Activated T-helper 17 cell treated with anti-CD3 and anti-CD28 coated beads, Interleukin-2, amount 50 U/mL, for 72 hours (primary cell): ENCODE measurements at regions not wholly inside any gene's neighbourhood (a gene's known extent, or its start where the extent isn't known, plus 50 kb on each side); places are given as distances from the start of the nearest gene placed in this dataset.

Experiments used
- ATAC-seq: fragments of 150-1000 bp; cut with Tn5 transposase; replicated peaks from 2 replicates; pipeline ENCODE4 v1.10.0; 2021; ENCODE audit warnings: mild to moderate bottlenecking, moderate library complexity
- H3K27ac Mint-ChIP-seq: one replicate; pipeline ENCODE4 v1.8.0; 2022; ENCODE audit warnings: mixed read lengths
- H3K27me3 Mint-ChIP-seq: one replicate; pipeline ENCODE4 v1.8.0; 2022; ENCODE audit warnings: mixed read lengths
- H3K36me3 Mint-ChIP-seq: one replicate; pipeline ENCODE4 v1.8.0; 2022; ENCODE audit warnings: low read depth, mild to moderate bottlenecking, mixed read lengths
- H3K4me1 Mint-ChIP-seq: one replicate; pipeline ENCODE4 v1.8.0; 2022; ENCODE audit warnings: mixed read lengths
- H3K4me3 Mint-ChIP-seq: one replicate; pipeline ENCODE4 v1.8.0; 2022; ENCODE audit warnings: mild to moderate bottlenecking, mixed read lengths
- H3K9me3 Mint-ChIP-seq: one replicate; pipeline ENCODE4 v1.8.0; 2022; ENCODE audit warnings: mixed read lengths

DNA sequence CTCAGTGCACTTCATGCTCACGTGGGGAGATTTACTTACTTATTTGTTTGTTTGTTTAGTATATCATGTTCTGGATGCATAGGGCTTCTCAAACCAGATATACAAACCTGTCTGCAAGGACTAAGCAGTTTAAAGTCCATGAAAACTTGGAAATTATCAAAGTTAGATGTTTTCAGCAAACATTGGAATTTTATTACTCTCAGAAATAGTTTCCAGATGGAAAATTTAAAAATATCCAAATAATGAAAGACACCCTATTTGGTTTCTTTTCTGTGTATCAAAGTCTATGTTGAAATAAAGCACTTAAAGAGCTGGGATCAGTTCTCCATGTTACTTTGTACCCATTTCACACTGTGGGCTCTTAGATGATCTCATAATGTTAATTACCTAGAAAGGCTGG is 312.1 kb downstream of the PPP1R2C start:
- H3K9me3 Mint-ChIP-seq, result no peaks in the 10 kb centered on the region
- ATAC-seq, result no peak
- H3K36me3 Mint-ChIP-seq, result no peaks in the 10 kb centered on the region

GRCh38 chrX:42463706-42464490 is 314.1 kb downstream of the PPP1R2C start:
- Mint-ChIP-seq H3K27me3 (no peaks in the 10 kb centered on the region), H3K9me3 (no peaks in the 10 kb centered on the region), H3K4me3 (no peak overlapping the region)

More for the DNA sequence above, 312.1 kb downstream of the PPP1R2C start:
- no peak overlapping the region for H3K27ac Mint-ChIP-seq
- no peaks in the 10 kb centered on the region for H3K4me1 Mint-ChIP-seq
- H3K27me3 Mint-ChIP-seq, result no peaks in the 10 kb centered on the region
- H3K4me3 Mint-ChIP-seq, result no peak overlapping the region

DNA sequence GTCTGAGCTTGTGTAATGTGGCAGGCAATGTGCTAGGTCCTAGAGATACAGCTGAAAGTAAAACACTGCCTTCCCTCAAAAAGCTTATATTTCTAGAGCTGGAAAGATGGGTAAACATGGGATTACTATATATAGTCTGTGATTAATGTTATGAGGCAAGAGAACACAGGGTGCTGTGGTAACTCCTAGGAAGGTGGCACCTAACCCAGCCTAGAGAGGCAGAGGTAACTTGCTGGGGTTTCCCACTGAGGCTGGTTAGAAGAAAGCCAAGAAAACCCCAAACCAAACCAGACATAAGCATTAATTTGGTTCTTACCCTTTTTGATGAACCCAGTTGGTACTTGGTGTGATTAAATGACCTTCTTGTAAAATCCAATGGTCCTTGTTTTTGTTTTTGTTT is 315.0 kb downstream of the PPP1R2C start:
- no peaks in the 10 kb centered on the region for H3K4me1 Mint-ChIP-seq
- no peaks in the 10 kb centered on the region for H3K9me3 Mint-ChIP-seq
- no peak overlapping the region for H3K27ac Mint-ChIP-seq
- ATAC-seq, result no peak
- no peak overlapping the region for H3K4me3 Mint-ChIP-seq
- no peaks in the 10 kb centered on the region for H3K36me3 Mint-ChIP-seq
- no peaks in the 10 kb centered on the region for H3K27me3 Mint-ChIP-seq

More at GRCh38 chrX:42463706-42464490, 314.1 kb downstream of the PPP1R2C start:
- Mint-ChIP-seq H3K27ac (no peak overlapping the region), H3K36me3 (no peaks in the 10 kb centered on the region), H3K4me1 (no peaks in the 10 kb centered on the region)
- ATAC-seq, result no peak

DNA sequence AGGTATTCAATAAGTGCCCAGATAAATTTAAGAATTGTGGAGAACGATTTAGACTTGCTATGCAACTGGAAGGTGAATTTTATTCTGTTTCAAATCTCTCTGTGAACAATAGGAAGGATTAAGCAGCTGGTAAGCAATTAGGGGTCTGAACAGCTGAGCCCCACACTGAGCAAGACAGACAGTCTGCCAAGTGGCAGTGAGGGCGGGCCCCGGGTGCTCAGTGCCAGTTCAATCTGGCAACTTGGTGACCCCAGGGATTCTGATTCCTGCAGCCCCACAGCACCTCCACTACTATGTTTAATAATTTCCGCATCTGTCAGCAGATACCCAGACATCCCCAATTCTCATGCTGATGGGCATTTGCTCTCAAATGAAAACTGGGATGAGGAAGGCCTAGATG is 317.3 kb downstream of the PPP1R2C start:
- H3K36me3 Mint-ChIP-seq, result no peaks in the 10 kb centered on the region
- no peak overlapping the region for H3K27ac Mint-ChIP-seq
- no peaks in the 10 kb centered on the region for H3K4me1 Mint-ChIP-seq
- no peak for ATAC-seq
- H3K4me3 Mint-ChIP-seq, result no peak overlapping the region
- H3K27me3 Mint-ChIP-seq, result no peaks in the 10 kb centered on the region
- no peaks in the 10 kb centered on the region for H3K9me3 Mint-ChIP-seq

DNA sequence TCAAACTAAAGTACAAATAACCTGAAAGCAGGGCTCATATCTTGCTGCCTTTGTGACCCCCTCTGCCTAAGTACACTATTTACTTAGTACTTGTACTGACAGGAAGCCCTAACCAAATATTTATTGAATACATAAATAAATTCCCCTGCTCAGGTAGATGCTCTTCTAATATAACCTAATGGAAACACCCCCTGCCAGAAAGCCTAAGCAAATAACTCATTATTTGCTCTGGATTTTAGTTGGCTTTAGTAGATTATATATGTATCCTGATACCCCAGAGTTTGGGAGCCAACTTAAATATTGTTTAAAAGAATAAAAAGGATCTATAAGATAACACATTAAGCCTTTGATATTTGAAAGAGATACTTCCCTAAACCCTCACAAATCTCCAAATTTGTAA is 318.2 kb downstream of the PPP1R2C start:
- no peaks in the 10 kb centered on the region for H3K4me1 Mint-ChIP-seq
- no peak for ATAC-seq
- H3K27me3 Mint-ChIP-seq, result no peaks in the 10 kb centered on the region
- no peaks in the 10 kb centered on the region for H3K9me3 Mint-ChIP-seq
- no peaks in the 10 kb centered on the region for H3K36me3 Mint-ChIP-seq
- no peak overlapping the region for H3K27ac Mint-ChIP-seq
- no peak overlapping the region for H3K4me3 Mint-ChIP-seq

GRCh38 chrX:42456176-42456700 is 321.7 kb downstream of the PPP1R2C start:
- Mint-ChIP-seq H3K27me3 (no peaks in the 10 kb centered on the region), H3K9me3 (no peaks in the 10 kb centered on the region), H3K4me1 (no peaks in the 10 kb centered on the region), H3K4me3 (no peak overlapping the region), H3K27ac (no peak overlapping the region), H3K36me3 (no peaks in the 10 kb centered on the region)
- no peak for ATAC-seq

GRCh38 chrX:42450228-42450627 is 327.7 kb downstream of the PPP1R2C start:
- H3K36me3 Mint-ChIP-seq, result no peaks in the 10 kb centered on the region
- H3K9me3 Mint-ChIP-seq, result peaks cover 1% of the 10 kb centered on the region
- ATAC-seq, result no peak
- H3K4me1 Mint-ChIP-seq, result no peaks in the 10 kb centered on the region
- no peak overlapping the region for H3K4me3 Mint-ChIP-seq
- no peaks in the 10 kb centered on the region for H3K27me3 Mint-ChIP-seq
- H3K27ac Mint-ChIP-seq, result no peak overlapping the region

DNA sequence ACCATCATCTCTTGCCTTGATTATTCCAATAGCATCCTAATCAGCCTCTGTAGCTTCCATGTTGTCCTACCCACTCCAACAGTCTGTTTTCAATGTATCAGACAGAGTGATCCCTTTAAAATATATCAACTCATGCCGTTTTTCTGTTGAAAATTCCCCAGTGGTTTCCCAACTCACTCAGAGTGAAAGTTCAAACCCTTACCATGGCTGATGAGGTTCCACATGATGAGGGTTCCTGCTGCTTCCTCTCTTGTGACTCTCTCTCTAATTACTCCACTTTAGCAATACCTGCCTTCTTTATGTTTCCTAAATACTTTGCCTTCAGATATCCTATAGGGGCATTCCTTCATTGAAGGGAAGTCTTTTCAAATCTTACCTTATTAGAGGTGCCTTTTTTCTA is 334.7 kb downstream of the PPP1R2C start:
- H3K4me3 Mint-ChIP-seq, result no peak overlapping the region
- no peak for ATAC-seq
- peaks cover 7% of the 10 kb centered on the region for H3K9me3 Mint-ChIP-seq
- H3K36me3 Mint-ChIP-seq, result no peaks in the 10 kb centered on the region
- H3K27me3 Mint-ChIP-seq, result no peaks in the 10 kb centered on the region
- no peaks in the 10 kb centered on the region for H3K4me1 Mint-ChIP-seq
- no peak overlapping the region for H3K27ac Mint-ChIP-seq

GRCh38 chrX:42442745-42443144 is 335.2 kb downstream of the PPP1R2C start:
- Mint-ChIP-seq H3K4me1 (no peaks in the 10 kb centered on the region), H3K4me3 (no peak overlapping the region), H3K9me3 (peaks cover 7% of the 10 kb centered on the region), H3K27me3 (no peaks in the 10 kb centered on the region), H3K36me3 (no peaks in the 10 kb centered on the region), H3K27ac (no peak overlapping the region)
- no peak for ATAC-seq

DNA sequence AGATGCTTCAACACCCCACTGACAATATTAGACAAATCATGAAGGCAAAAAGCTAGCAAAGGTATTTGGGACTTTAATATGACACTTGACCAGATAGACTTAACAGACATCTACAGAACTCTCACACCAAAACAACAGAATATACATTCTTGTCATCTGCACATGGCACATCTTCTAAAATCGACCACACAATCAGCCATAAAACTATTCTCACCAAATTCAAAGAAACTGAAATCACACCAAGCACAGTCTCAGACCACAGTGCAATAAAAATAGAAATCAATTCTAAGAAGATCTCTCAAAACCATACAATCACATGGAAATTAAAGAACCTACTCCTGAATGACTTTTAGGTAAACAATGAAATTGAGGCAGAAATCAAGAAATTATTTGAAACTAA is 340.8 kb downstream of the PPP1R2C start:
- no peaks in the 10 kb centered on the region for H3K36me3 Mint-ChIP-seq
- H3K4me1 Mint-ChIP-seq, result no peaks in the 10 kb centered on the region
- H3K27me3 Mint-ChIP-seq, result no peaks in the 10 kb centered on the region
- no peak for ATAC-seq
- H3K27ac Mint-ChIP-seq, result no peak overlapping the region
- H3K4me3 Mint-ChIP-seq, result no peak overlapping the region
- H3K9me3 Mint-ChIP-seq, result no peaks in the 10 kb centered on the region

DNA sequence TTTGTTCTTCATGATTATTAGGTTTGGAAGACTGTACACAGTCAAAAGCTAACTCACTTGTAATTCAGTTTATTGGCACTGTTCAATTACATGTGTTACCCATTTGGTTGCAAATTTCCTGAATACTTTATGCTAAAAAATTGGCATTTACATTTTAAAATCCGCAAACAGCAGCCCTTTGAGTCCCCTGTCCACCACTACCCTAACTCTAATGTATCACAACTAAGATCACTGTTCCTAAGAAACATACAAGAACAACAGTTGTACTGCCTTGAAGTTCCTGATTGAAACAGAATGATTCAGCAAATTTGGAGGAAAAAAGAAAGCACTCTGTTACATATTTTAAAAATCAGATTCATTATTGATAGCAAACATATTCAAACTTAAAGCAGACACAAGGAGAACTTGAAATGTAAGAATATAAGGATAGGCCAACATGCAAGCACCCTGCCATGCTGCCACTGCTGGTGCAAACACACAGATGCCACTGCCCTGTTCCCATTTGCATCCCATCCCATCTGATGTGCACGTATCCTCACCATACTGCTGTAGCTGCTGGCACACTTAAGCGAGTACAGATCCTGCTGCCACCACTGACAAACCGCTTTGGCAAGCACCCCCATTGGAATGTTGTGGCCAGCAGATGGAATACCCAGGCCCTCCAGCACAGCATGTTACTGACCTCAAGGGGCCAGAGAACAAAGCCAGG is 343.4 kb downstream of the PPP1R2C start:
- Mint-ChIP-seq H3K4me1 (no peaks in the 10 kb centered on the region), H3K4me3 (no peak overlapping the region), H3K27me3 (no peaks in the 10 kb centered on the region), H3K9me3 (no peaks in the 10 kb centered on the region), H3K27ac (no peak overlapping the region), H3K36me3 (no peaks in the 10 kb centered on the region)
- no peak for ATAC-seq

GRCh38 chrX:42432552-42432951 is 345.4 kb downstream of the PPP1R2C start:
- Mint-ChIP-seq H3K4me1 (no peaks in the 10 kb centered on the region), H3K27ac (no peak overlapping the region), H3K9me3 (no peaks in the 10 kb centered on the region), H3K36me3 (no peaks in the 10 kb centered on the region), H3K27me3 (no peaks in the 10 kb centered on the region), H3K4me3 (no peak overlapping the region)
- ATAC-seq, result no peak

DNA sequence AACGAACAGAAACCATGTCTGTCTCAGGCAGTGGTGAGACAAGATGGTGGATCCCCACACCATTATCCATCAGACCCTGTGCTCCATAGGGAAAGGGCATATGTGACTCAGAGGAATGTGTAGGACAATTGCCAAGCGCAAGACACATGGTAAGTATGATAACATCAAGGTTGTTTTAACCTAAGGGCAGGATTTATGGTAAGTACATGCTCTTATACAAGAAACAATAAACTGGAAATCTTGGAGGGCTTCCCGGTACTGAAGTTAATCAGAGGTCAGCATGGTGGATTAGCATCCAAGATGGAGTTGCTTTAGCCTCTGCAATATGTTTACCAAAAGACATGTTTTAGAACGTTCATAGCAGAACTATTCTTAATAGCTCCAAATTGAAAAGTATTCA is 355.0 kb downstream of the PPP1R2C start:
- no peak for ATAC-seq
- no peaks in the 10 kb centered on the region for H3K27me3 Mint-ChIP-seq
- H3K4me1 Mint-ChIP-seq, result no peaks in the 10 kb centered on the region
- H3K9me3 Mint-ChIP-seq, result no peaks in the 10 kb centered on the region
- no peak overlapping the region for H3K4me3 Mint-ChIP-seq
- H3K27ac Mint-ChIP-seq, result no peak overlapping the region
- H3K36me3 Mint-ChIP-seq, result no peaks in the 10 kb centered on the region

DNA sequence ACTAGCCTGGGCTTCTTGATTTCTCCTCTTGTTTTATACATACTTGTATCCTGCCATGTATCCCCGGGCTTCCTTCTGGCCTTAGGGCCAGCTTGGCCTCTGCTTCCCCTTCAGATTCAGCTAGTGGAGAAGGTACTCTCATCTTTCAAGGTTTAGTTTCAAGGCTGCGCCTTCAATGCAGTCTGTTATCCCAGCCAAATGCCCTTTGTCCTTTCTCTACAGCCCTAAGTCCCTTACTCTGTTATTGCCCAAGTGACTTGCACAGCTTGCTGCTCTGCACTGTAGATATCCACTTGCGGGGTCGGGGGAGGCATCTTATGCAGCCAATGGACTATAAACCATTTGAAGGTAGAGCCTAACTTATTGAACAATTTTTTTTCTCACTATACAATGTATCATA is 357.5 kb downstream of the PPP1R2C start:
- no peak for ATAC-seq
- Mint-ChIP-seq H3K9me3 (no peaks in the 10 kb centered on the region), H3K36me3 (no peaks in the 10 kb centered on the region), H3K4me3 (no peak overlapping the region), H3K27ac (no peak overlapping the region), H3K4me1 (no peaks in the 10 kb centered on the region), H3K27me3 (no peaks in the 10 kb centered on the region)

DNA sequence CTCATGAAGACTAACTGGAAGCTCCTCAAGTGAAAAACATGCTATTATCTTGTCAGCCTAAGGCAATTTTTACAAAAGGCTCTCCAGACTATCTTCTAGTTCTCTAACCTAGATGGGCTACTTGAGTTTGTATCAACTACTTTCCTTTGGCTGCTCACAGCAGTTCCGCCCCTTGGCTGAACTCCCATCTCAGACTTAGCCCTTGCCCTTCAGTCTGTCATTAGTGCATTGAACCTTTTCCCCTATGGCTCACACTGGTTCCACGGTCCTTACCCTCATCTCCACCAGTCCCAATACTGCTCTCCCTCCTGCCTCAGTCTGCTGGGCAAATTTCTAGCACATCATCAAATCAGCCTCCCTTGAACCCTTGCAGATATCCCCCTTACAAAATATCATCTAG is 362.3 kb downstream of the PPP1R2C start:
- no peak overlapping the region for H3K4me3 Mint-ChIP-seq
- no peak overlapping the region for H3K27ac Mint-ChIP-seq
- H3K27me3 Mint-ChIP-seq, result no peaks in the 10 kb centered on the region
- no peaks in the 10 kb centered on the region for H3K4me1 Mint-ChIP-seq
- H3K9me3 Mint-ChIP-seq, result no peaks in the 10 kb centered on the region
- no peaks in the 10 kb centered on the region for H3K36me3 Mint-ChIP-seq
- ATAC-seq, result no peak
